ENCODE measurements at regions not wholly inside any gene's neighbourhood (a gene's known extent, or its start where the extent isn't known, plus 50 kb on each side); places are given as distances from the start of the nearest gene placed in this dataset.

- ChIA-PET POLR2A (no interaction called here), CTCF (ENCODE audit: low intra/inter-chr PET ratio, low total read pairs) (no interaction called here)
- no TSS peak for BruUV-seq (replicated peaks)
- FAIRE-seq (no peak), ATAC-seq (no peak), DNase-seq (ENCODE audit: low spot score) (no peak)
- H4K20me1 ChIP-seq (ENCODE audit: insufficient read depth, low read length): no peaks in the 10 kb centered on the region
- H3K4me3 ChIP-seq (replicated peaks in 1 of 3; ENCODE audit: insufficient read depth in 1 of 3, low read depth in 2 of 3, low read length in 3 of 3): no peak overlapping the region
- in situ Hi-C loops (cut with HindIII; ENCODE audit: extremely low pct_ligation_motif_present, low pct_unique_long_range_greater_than_20kb): no loop called here
- H3K9ac ChIP-seq (ENCODE audit: insufficient read depth, low read depth, low read length): no peak overlapping the region
- no peaks in the 10 kb centered on the region for H3K4me1 ChIP-seq (ENCODE audit: insufficient read depth, low read length)
- H3K27me3 ChIP-seq (ENCODE audit: control insufficient read depth in 1 of 2, insufficient read depth in 2 of 2, low read length in 2 of 2): peaks cover 0 to 8% of the 10 kb centered on the region in 2 experiments; a peak in 1 of 5 replicates
- H3K4me2 ChIP-seq (ENCODE audit: low read depth, low read length): no peak overlapping the region
- no peaks in the 10 kb centered on the region for H3K36me3 ChIP-seq (replicated peaks in 1 of 2; ENCODE audit: control insufficient read depth in 1 of 2, insufficient read depth in 2 of 2, low read length in 2 of 2)
- no peaks in the 10 kb centered on the region for H3K79me2 ChIP-seq (ENCODE audit: insufficient read depth, low read length)
- no peak overlapping the region for H2AFZ ChIP-seq (ENCODE audit: low read length)
- TF ChIP-seq, protein P1, sequence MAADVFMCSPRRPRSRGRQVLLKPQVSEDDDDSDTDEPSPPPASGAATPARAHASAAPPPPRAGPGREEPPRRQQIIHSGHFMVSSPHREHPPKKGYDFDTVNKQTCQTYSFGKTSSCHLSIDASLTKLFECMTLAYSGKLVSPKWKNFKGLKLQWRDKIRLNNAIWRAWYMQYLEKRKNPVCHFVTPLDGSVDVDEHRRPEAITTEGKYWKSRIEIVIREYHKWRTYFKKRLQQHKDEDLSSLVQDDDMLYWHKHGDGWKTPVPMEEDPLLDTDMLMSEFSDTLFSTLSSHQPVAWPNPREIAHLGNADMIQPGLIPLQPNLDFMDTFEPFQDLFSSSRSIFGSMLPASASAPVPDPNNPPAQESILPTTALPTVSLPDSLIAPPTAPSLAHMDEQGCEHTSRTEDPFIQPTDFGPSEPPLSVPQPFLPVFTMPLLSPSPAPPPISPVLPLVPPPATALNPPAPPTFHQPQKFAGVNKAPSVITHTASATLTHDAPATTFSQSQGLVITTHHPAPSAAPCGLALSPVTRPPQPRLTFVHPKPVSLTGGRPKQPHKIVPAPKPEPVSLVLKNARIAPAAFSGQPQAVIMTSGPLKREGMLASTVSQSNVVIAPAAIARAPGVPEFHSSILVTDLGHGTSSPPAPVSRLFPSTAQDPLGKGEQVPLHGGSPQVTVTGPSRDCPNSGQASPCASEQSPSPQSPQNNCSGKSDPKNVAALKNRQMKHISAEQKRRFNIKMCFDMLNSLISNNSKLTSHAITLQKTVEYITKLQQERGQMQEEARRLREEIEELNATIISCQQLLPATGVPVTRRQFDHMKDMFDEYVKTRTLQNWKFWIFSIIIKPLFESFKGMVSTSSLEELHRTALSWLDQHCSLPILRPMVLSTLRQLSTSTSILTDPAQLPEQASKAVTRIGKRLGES (CRISPR knock-in tag; IDR thresholded peaks at IDR 0.05; ENCODE audit: borderline replicate concordance): no peak
- TF ChIP-seq KAT2B (IDR thresholded peaks at IDR 0.05; ENCODE audit: borderline replicate concordance, low read depth, low read length) (no peak), ZBTB26 (CRISPR knock-in tag; IDR thresholded peaks at IDR 0.05; ENCODE audit: borderline replicate concordance) (no peak), TAF15 (IDR thresholded peaks at IDR 0.05; ENCODE audit: low read depth, low read length, poor library complexity, severe bottlenecking) (no peak), ZNF850 (CRISPR knock-in tag; conservative IDR thresholded peaks at IDR 0.05) (no peak), ZNF737 (CRISPR knock-in tag; IDR thresholded peaks at IDR 0.05; ENCODE audit: borderline replicate concordance) (no peak), ZNF550 (CRISPR knock-in tag; IDR thresholded peaks at IDR 0.05; ENCODE audit: borderline replicate concordance) (no peak), CCAR2 (optimal IDR thresholded peaks at IDR 0.05; ENCODE audit: low read depth, low read length) (no peak), ZNF460 (CRISPR knock-in tag; IDR thresholded peaks at IDR 0.05; ENCODE audit: borderline replicate concordance) (no peak), HMGA1 (CRISPR knock-in tag; conservative IDR thresholded peaks at IDR 0.05) (no peak), NR2F2 (IDR thresholded peaks at IDR 0.05; ENCODE audit: borderline replicate concordance, low read depth) (no peak), ZFX (CRISPR knock-in tag; IDR thresholded peaks at IDR 0.05; ENCODE audit: low read depth) (no peak), ZNF747 (CRISPR knock-in tag; IDR thresholded peaks at IDR 0.05; ENCODE audit: borderline replicate concordance) (no peak), SMARCE1 (IDR thresholded peaks at IDR 0.05; ENCODE audit: borderline replicate concordance) (no peak), ZNF83 (CRISPR knock-in tag; IDR thresholded peaks at IDR 0.05; ENCODE audit: borderline replicate concordance) (no peak), ZMYM2 (CRISPR knock-in tag; IDR thresholded peaks at IDR 0.05) (no peak), HNRNPLL (IDR thresholded peaks at IDR 0.05; ENCODE audit: low read depth, low read length, poor library complexity, severe bottlenecking) (no peak), CEBPG (CRISPR knock-in tag; IDR thresholded peaks at IDR 0.05) (no peak), HOXA5 (CRISPR knock-in tag; IDR thresholded peaks at IDR 0.05) (no peak)
- TF ChIP-seq, protein P2, sequence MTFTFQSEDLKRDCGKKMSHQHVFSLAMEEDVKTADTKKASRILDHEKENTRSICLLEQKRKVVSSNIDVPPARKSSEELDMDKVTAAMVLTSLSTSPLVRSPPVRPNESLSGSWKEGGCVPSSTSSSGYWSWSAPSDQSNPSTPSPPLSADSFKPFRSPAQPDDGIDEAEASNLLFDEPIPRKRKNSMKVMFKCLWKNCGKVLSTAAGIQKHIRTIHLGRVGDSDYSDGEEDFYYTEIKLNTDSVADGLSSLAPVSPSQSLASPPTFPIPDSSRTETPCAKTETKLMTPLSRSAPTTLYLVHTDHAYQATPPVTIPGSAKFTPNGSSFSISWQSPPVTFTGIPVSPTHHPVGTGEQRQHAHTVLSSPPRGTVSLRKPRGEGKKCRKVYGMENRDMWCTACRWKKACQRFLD (CRISPR knock-in tag; IDR thresholded peaks at IDR 0.05; ENCODE audit: borderline replicate concordance): no peak
- no peaks in the 10 kb centered on the region for H3K9me3 ChIP-seq (ENCODE audit: low read length)
- 64% methylated on average over 5 of the region's 5 CpGs for WGBS (ENCODE audit: low lambda C conversion rate)
- intact Hi-C loops (cut with micrococcal nuclease; ENCODE audit: unreplicated experiment): no loop called here
- no peak overlapping the region for H3K27ac ChIP-seq (ENCODE audit: extremely low read length, insufficient read depth, low read length)
These were observed 77.4 kb downstream of the CD83 start for GRCh38 chr6:14194976-14195375.

Measured in HepG2 (cell line).